Calu3 (cell line): ENCODE measurements at regions not wholly inside any gene's neighbourhood (a gene's known extent, or its start where the extent isn't known, plus 50 kb on each side); places are given as distances from the start of the nearest gene placed in this dataset.

Source experiments
- BruUV-seq: library from RNA; stranded (reverse); fragments of 400-500 nt; replicated peaks from 2 replicates; lab custom pipeline; 2021; lab: Mats Ljungman, UMichigan
- CTCF ChIA-PET: fragments of 300-600 bp; sonication (Branson Sonifier 250); formaldehyde crosslinking; loops from one replicate; lab custom pipeline; 2022; ENCODE audit warnings: antibody characterized with exemption; lab: Charles Lee
- DNase-seq: peaks from one replicate; pipeline ENCODE4 v3.0.0; 2022
- H3K27ac Mint-ChIP-seq: one replicate; pipeline ENCODE4 v1.8.0; 2022; ENCODE audit warnings: mixed read lengths; ENCODE audit not compliant: unreplicated experiment
- H3K27me3 Mint-ChIP-seq: one replicate; pipeline ENCODE4 v1.8.0; 2022; ENCODE audit warnings: mixed read lengths; ENCODE audit not compliant: unreplicated experiment
- H3K36me3 Mint-ChIP-seq: one replicate; pipeline ENCODE4 v1.8.0; 2022; ENCODE audit warnings: mild to moderate bottlenecking, moderate library complexity, mixed read lengths; ENCODE audit not compliant: insufficient read depth, unreplicated experiment
- H3K4me1 Mint-ChIP-seq: one replicate; pipeline ENCODE4 v1.8.0; 2022; ENCODE audit warnings: mild to moderate bottlenecking, low read depth, mixed read lengths; ENCODE audit not compliant: unreplicated experiment
- H3K4me3 Mint-ChIP-seq: one replicate; pipeline ENCODE4 v1.8.0; 2022; ENCODE audit warnings: mild to moderate bottlenecking, low read depth, moderate library complexity, mixed read lengths; ENCODE audit not compliant: unreplicated experiment
- H3K9me3 Mint-ChIP-seq: one replicate; pipeline ENCODE4 v1.8.0; 2022; ENCODE audit warnings: low read depth, mixed read lengths; ENCODE audit not compliant: unreplicated experiment
- CTCF ChIP-seq: fragments of 200-600 bp; IDR thresholded peaks from one replicate; pipeline ENCODE4 v1.8.0; 2022; ENCODE audit warnings: antibody characterized with exemption; ENCODE audit not compliant: unreplicated experiment
- intact Hi-C: fragments of 100-400 bp; cut with micrococcal nuclease; formaldehyde crosslinking; loops from one replicate; pipeline ENCODE4 v1.10.0; 2022; ENCODE audit not compliant: unreplicated experiment

- H3K27ac Mint-ChIP-seq, result no peak overlapping the region
- BruUV-seq, result no TSS peak
- H3K36me3 Mint-ChIP-seq, result no peaks in the 10 kb centered on the region
- H3K9me3 Mint-ChIP-seq, result peaks cover 5% of the 10 kb centered on the region
- no peak overlapping the region for H3K4me3 Mint-ChIP-seq
- intact Hi-C loops, result no loop called here
- no peaks in the 10 kb centered on the region for H3K27me3 Mint-ChIP-seq
- CTCF ChIA-PET, result no interaction called here
- TF ChIP-seq CTCF, result no peak
- DNase-seq, result no peak
- H3K4me1 Mint-ChIP-seq, result no peaks in the 10 kb centered on the region
These were observed 868.0 kb upstream of the CTNND2 start for GRCh38 chr5:12772276-12772675.

GRCh38 chr5:12759377-12759776 lies 855.1 kb upstream of the CTNND2 start:
- H3K36me3 Mint-ChIP-seq, result no peaks in the 10 kb centered on the region

GRCh38 chr5:12757035-12757434 lies 852.8 kb upstream of the CTNND2 start:
- Mint-ChIP-seq H3K9me3 (peaks cover 4% of the 10 kb centered on the region), H3K36me3 (no peaks in the 10 kb centered on the region), H3K4me1 (no peaks in the 10 kb centered on the region), H3K27ac (no peak overlapping the region), H3K4me3 (no peak overlapping the region), H3K27me3 (no peaks in the 10 kb centered on the region)
- CTCF ChIA-PET, result no interaction called here
- intact Hi-C loops, result no loop called here
- DNase-seq, result no peak
- no TSS peak for BruUV-seq
- TF ChIP-seq CTCF, result no peak

More at GRCh38 chr5:12759377-12759776, 855.1 kb upstream of the CTNND2 start:
- no peak overlapping the region for H3K27ac Mint-ChIP-seq
- no peak for DNase-seq
- intact Hi-C loops, result no loop called here
- H3K4me1 Mint-ChIP-seq, result no peaks in the 10 kb centered on the region
- H3K9me3 Mint-ChIP-seq, result peaks cover 8% of the 10 kb centered on the region
- no peaks in the 10 kb centered on the region for H3K27me3 Mint-ChIP-seq
- no peak overlapping the region for H3K4me3 Mint-ChIP-seq
- no peak for TF ChIP-seq CTCF
- CTCF ChIA-PET, result no interaction called here
- BruUV-seq, result no TSS peak

GRCh38 chr5:12745537-12745936 lies 841.3 kb upstream of the CTNND2 start:
- Mint-ChIP-seq H3K27ac (no peak overlapping the region), H3K9me3 (no peaks in the 10 kb centered on the region), H3K36me3 (no peaks in the 10 kb centered on the region), H3K4me3 (no peak overlapping the region), H3K27me3 (no peaks in the 10 kb centered on the region), H3K4me1 (no peaks in the 10 kb centered on the region)
- no peak for DNase-seq
- no TSS peak for BruUV-seq
- CTCF ChIA-PET, result no interaction called here
- intact Hi-C loops, result no loop called here
- TF ChIP-seq CTCF, result no peak

GRCh38 chr5:12743582-12743981 lies 839.3 kb upstream of the CTNND2 start:
- Mint-ChIP-seq H3K27ac (no peak overlapping the region), H3K4me3 (no peak overlapping the region), H3K36me3 (no peaks in the 10 kb centered on the region), H3K9me3 (no peaks in the 10 kb centered on the region), H3K27me3 (no peaks in the 10 kb centered on the region), H3K4me1 (no peaks in the 10 kb centered on the region)
- DNase-seq, result no peak
- BruUV-seq, result no TSS peak
- CTCF ChIA-PET, result no interaction called here
- no peak for TF ChIP-seq CTCF
- intact Hi-C loops, result no loop called here
